H1 (cell line): ENCODE measurements at regions not wholly inside any gene's neighbourhood (a gene's known extent, or its start where the extent isn't known, plus 50 kb on each side); places are given as distances from the start of the nearest gene placed in this dataset.

Experiments
- CTCF ChIA-PET: fragments of 300-600 bp; sonication (Branson Sonifier 250); formaldehyde crosslinking; loops from one replicate; lab custom pipeline; 2021; ENCODE audit not compliant: partially characterized antibody; lab: Charles Lee
- POLR2A ChIA-PET: fragments of 300-600 bp; sonication (Branson Sonifier 250); formaldehyde crosslinking; loops from one replicate; lab custom pipeline; 2021; ENCODE audit warnings: inconsistent platforms; ENCODE audit not compliant: partially characterized antibody; lab: Charles Lee
- DNase-seq, 2 experiments: peaks; one replicate each; pipeline versions ENCODE4 v3.0.0 to v3.0.0-alpha.2; 2010 to 2022; ENCODE audit warnings: low spot score in 2 of 2, low read depth in 1 of 2, mixed read lengths in 1 of 2
- FAIRE-seq: peaks from 2 replicates; lab custom pipeline; 2011; peaks lifted over from hg19 to GRCh38; lab: Jason Lieb, UNC
- H2AFZ ChIP-seq: 2 replicates; pipeline ENCODE4 v1.8.1; 2012; ENCODE audit warnings: low read length, inconsistent platforms
- H2AK5ac ChIP-seq: 2 replicates; pipeline ENCODE4 v1.6.1; 2013; ENCODE audit warnings: low read depth, low read length
- H2BK120ac ChIP-seq: replicated peaks from 2 replicates; pipeline ENCODE3; 2013; ENCODE audit warnings: low read depth, low read length, inconsistent platforms
- H2BK12ac ChIP-seq: 2 replicates; pipeline ENCODE4 v1.6.1; 2013; ENCODE audit warnings: low read depth, low read length
- H2BK15ac ChIP-seq: 2 replicates; pipeline ENCODE4 v1.6.1; 2013; ENCODE audit warnings: low read length
- H2BK20ac ChIP-seq: 2 replicates; pipeline ENCODE4 v1.6.1; 2013; ENCODE audit warnings: low read length
- H2BK5ac ChIP-seq: 2 replicates; pipeline ENCODE4 v1.6.1; 2013; ENCODE audit warnings: low read depth, low read length
- H3K14ac ChIP-seq: 2 replicates; pipeline ENCODE4 v1.6.1; 2013; ENCODE audit warnings: inconsistent platforms; ENCODE audit not compliant: insufficient read length
- H3K18ac ChIP-seq: 2 replicates; pipeline ENCODE4 v1.6.1; 2013; ENCODE audit warnings: low read length; ENCODE audit errors: extremely low read depth
- H3K23ac ChIP-seq: 2 replicates; pipeline ENCODE4 v1.6.1; 2013; ENCODE audit warnings: inconsistent platforms; ENCODE audit not compliant: insufficient read length
- H3K23me2 ChIP-seq: 2 replicates; pipeline ENCODE4 v1.6.1; 2013; ENCODE audit warnings: low read depth, low read length
- H3K27ac ChIP-seq: 2 replicates; pipeline ENCODE4 v1.6.1; 2011; ENCODE audit warnings: low read depth, low read length, inconsistent platforms
- H3K27me3 ChIP-seq, 4 experiments: replicated peaks in 1 of 4; 1 replicate in 1 of 4; 2 replicates in 3 of 4; pipeline versions ENCODE4 v1.6.1 to v1.8.1; 2011 to 2013; ENCODE audit warnings: low read length in 3 of 4, mild to moderate bottlenecking in 3 of 4, inconsistent platforms in 2 of 4, mixed read lengths in 2 of 4, moderate library complexity in 1 of 4; ENCODE audit not compliant: control insufficient read depth in 3 of 4, insufficient read depth in 3 of 4; ENCODE audit errors: extremely low read depth in 1 of 4
- H3K36me3 ChIP-seq, 4 experiments: 2 replicates each; pipeline versions ENCODE4 v1.6.1 to v1.8.1; 2011 to 2013; ENCODE audit warnings: mild to moderate bottlenecking in 4 of 4, low read length in 3 of 4, moderate library complexity in 2 of 4, control low read depth in 1 of 4, inconsistent platforms in 1 of 4; ENCODE audit not compliant: insufficient read depth in 4 of 4, control insufficient read depth in 2 of 4
- H3K4ac ChIP-seq: replicated peaks from 2 replicates; pipeline ENCODE3; 2013; ENCODE audit warnings: low read length, low read depth, mixed read lengths, inconsistent platforms; ENCODE audit not compliant: insufficient read length
- H3K4me1 ChIP-seq, 4 experiments: replicated peaks in 1 of 4; 1 replicate in 1 of 4; 2 replicates in 3 of 4; pipeline versions ENCODE4 v1.6.1 to v1.8.1; 2011 to 2013; ENCODE audit warnings: low read length in 3 of 4, inconsistent platforms in 2 of 4, mixed read lengths in 1 of 4; ENCODE audit not compliant: insufficient read depth in 4 of 4, control insufficient read depth in 3 of 4
- H3K4me2 ChIP-seq, 2 experiments: 2 replicates each; pipeline versions ENCODE4 v1.6.1 to v1.8.1; 2011 to 2013; ENCODE audit warnings: low read depth in 2 of 2, low read length in 2 of 2, control low read depth in 1 of 2, inconsistent platforms in 1 of 2, mild to moderate bottlenecking in 1 of 2; ENCODE audit not compliant: insufficient read depth in 1 of 2
- H3K4me3 ChIP-seq, 4 experiments: fragments of 200-600, 300-600 bp in 1 of 4; sonication (generic), shearing (Covaris generic), sonication (Bioruptor Twin) in 1 of 4; 2 replicates each; pipeline versions ENCODE4 v1.5.1 to v1.8.1; 2011 to 2016; ENCODE audit warnings: low read length in 4 of 4, low read depth in 3 of 4, control low read depth in 2 of 4, inconsistent platforms in 2 of 4, mild to moderate bottlenecking in 2 of 4, mixed read lengths in 1 of 4, moderate library complexity in 1 of 4; ENCODE audit not compliant: insufficient read depth in 2 of 4; ENCODE audit errors: extremely low read depth in 1 of 4
- H3K56ac ChIP-seq: replicated peaks from 2 replicates; pipeline ENCODE3; 2013; ENCODE audit warnings: low read depth, mild to moderate bottlenecking, mixed read lengths, low read length, inconsistent platforms; ENCODE audit not compliant: insufficient read length
- H3K79me1 ChIP-seq: 2 replicates; pipeline ENCODE4 v1.6.1; 2013; ENCODE audit warnings: low read depth, low read length, control low read depth
- H3K79me2 ChIP-seq, 2 experiments: 2 replicates each; pipeline versions ENCODE4 v1.6.1 to v1.8.1; 2012 to 2013; ENCODE audit warnings: low read length in 2 of 2, mild to moderate bottlenecking in 2 of 2, inconsistent platforms in 1 of 2; ENCODE audit not compliant: insufficient read depth in 2 of 2, control insufficient read depth in 1 of 2
- H3K9ac ChIP-seq, 4 experiments: replicated peaks in 1 of 4; 1 replicate in 1 of 4; 2 replicates in 3 of 4; pipeline versions ENCODE4 v1.6.1 to v1.8.1; 2011 to 2013; ENCODE audit warnings: low read depth in 3 of 4, low read length in 3 of 4, control low read depth in 2 of 4, mild to moderate bottlenecking in 2 of 4, moderate library complexity in 2 of 4, inconsistent platforms in 1 of 4; ENCODE audit errors: extremely low read depth in 1 of 4
- H3K9me3 ChIP-seq, 2 experiments: 2 replicates each; pipeline versions ENCODE4 v1.6.1 to v1.8.1; 2012 to 2013; ENCODE audit warnings: mild to moderate bottlenecking in 2 of 2, moderate library complexity in 2 of 2, control low read depth in 1 of 2, inconsistent platforms in 1 of 2, low read depth in 1 of 2, low read length in 1 of 2, mixed read lengths in 1 of 2; ENCODE audit not compliant: insufficient read depth in 2 of 2
- H4K20me1 ChIP-seq, 2 experiments: replicated peaks in 1 of 2; 2 replicates each; pipeline versions ENCODE3 to v1.8.1; 2011 to 2013; ENCODE audit warnings: inconsistent platforms in 2 of 2, low read length in 2 of 2, mild to moderate bottlenecking in 1 of 2; ENCODE audit not compliant: insufficient read depth in 2 of 2, control insufficient read depth in 1 of 2
- H4K5ac ChIP-seq: 2 replicates; pipeline ENCODE4 v1.6.1; 2013; ENCODE audit warnings: low read length, low read depth, mixed read lengths, inconsistent platforms; ENCODE audit not compliant: insufficient read length
- H4K8ac ChIP-seq: 2 replicates; pipeline ENCODE4 v1.8.0; 2013; ENCODE audit warnings: mild to moderate bottlenecking, moderate library complexity, low read length, inconsistent platforms; ENCODE audit not compliant: insufficient read depth; ENCODE audit errors: extremely low read depth
- H4K91ac ChIP-seq: replicated peaks from 2 replicates; pipeline ENCODE3; 2013; ENCODE audit warnings: low read length, mixed read lengths, inconsistent platforms; ENCODE audit not compliant: insufficient read length
- BCL11A ChIP-seq, 2 experiments: IDR thresholded peaks; one replicate each; pipeline ENCODE4 v1.6.1; 2011; ENCODE audit warnings: low read depth in 2 of 2, low read length in 2 of 2, mild to moderate bottlenecking in 2 of 2
- CBX8 ChIP-seq: fragments of 300-800, 300-1000 bp; sonication (generic); IDR thresholded peaks from 2 replicates; pipeline ENCODE4 v1.7.1; 2016; ENCODE audit warnings: low read depth, low read length, borderline replicate concordance
- GTF2F1 ChIP-seq: IDR thresholded peaks from 2 replicates; pipeline ENCODE4 v1.6.1; 2012; ENCODE audit warnings: low read depth, low read length, improper control_type of control experiment, borderline replicate concordance
- JUN ChIP-seq: IDR thresholded peaks from 2 replicates; pipeline ENCODE4 v1.6.1; 2011; ENCODE audit warnings: low read depth, mild to moderate bottlenecking, improper control_type of control experiment, low read length
- NANOG ChIP-seq: IDR thresholded peaks from 2 replicates; pipeline ENCODE4 v1.6.1; 2011; ENCODE audit warnings: low read length, low read depth, mild to moderate bottlenecking, inconsistent platforms; ENCODE audit not compliant: insufficient read depth, poor library complexity, severe bottlenecking
- NRF1 ChIP-seq: IDR thresholded peaks from 2 replicates; pipeline ENCODE4 v1.6.1; 2011; ENCODE audit warnings: mild to moderate bottlenecking, low read depth, low read length, improper control_type of control experiment
- RNF2 ChIP-seq: fragments of 200-900, 300-1000 bp; sonication (generic); IDR thresholded peaks from 2 replicates; pipeline ENCODE4 v1.7.1; 2016; ENCODE audit warnings: borderline replicate concordance, low read depth, mild to moderate bottlenecking, antibody characterized with exemption, low read length; ENCODE audit not compliant: poor library complexity, severe bottlenecking; ENCODE audit errors: missing control alignments
- SAP30 ChIP-seq: fragments of 300-600 bp; sonication (generic); IDR thresholded peaks from 2 replicates; pipeline ENCODE4 v1.7.1; 2012; ENCODE audit warnings: low read length, moderate library complexity, mild to moderate bottlenecking, inconsistent platforms; ENCODE audit not compliant: insufficient read depth, insufficient replicate concordance
- SP4 ChIP-seq: IDR thresholded peaks from 2 replicates; pipeline ENCODE4 v1.6.1; 2012; ENCODE audit warnings: low read length, inconsistent platforms
- SRF ChIP-seq: IDR thresholded peaks from 2 replicates; pipeline ENCODE4 v1.6.1; 2011; ENCODE audit warnings: mild to moderate bottlenecking, low read depth, low read length, moderate library complexity
- WGBS, 2 experiments: shearing (Covaris generic) in 1 of 2; methylation state at CpG; one replicate each; pipeline versions ENCODE4 v1.1.6 to v1.1.7; 2013 to 2015; ENCODE audit warnings: low lambda C conversion rate in 2 of 2, mixed read lengths in 2 of 2, inconsistent platforms in 1 of 2, low coverage in 1 of 2, missing lambda C conversion rate in 1 of 2; ENCODE audit not compliant: insufficient replicate concordance in 2 of 2, insufficient coverage in 1 of 2, insufficient read length in 1 of 2; ENCODE audit errors: extremely low coverage in 1 of 2, missing lambda C conversion rate in 1 of 2; 5-methylcytosine and 5-hydroxymethylcytosine counted together
- TF ChIP-seq, protein P1 (sequence below): IDR thresholded peaks from 2 replicates; pipeline ENCODE4 v1.6.1; 2012; ENCODE audit warnings: inconsistent platforms

DNA sequence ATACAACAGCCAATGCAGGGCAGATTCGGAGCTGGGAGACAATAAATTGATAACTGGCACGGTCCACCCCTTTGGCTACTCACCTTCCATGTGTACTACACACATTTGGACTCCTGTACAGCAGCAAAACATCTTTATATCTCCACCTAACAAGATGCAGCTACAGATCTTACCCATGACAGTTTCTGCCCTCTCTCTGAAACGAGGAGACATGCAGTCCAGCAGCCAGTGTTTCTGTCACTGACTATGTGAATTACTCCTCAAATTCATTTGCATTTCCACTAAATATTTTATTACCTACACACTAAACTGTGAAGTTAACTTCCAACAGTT lies 58.7 kb upstream of the BEGAIN start:
- Histone ChIP-seq H3K14ac (no peak overlapping the region), H3K27ac (no peak overlapping the region), H4K5ac (no peak overlapping the region), H3K9me3 (no peaks in the 10 kb centered on the region), H2AK5ac (no peak overlapping the region), H3K23me2 (no peaks in the 10 kb centered on the region), H3K4me2 (no peak overlapping the region), H3K4ac (no peak overlapping the region), H2BK20ac (no peak overlapping the region), H4K91ac (no peak overlapping the region), H3K4me1 (peaks cover 0 to 7% (median 6%) of the 10 kb centered on the region in 4 experiments; a peak in 5 of 7 replicates), H2BK15ac (no peak overlapping the region), H3K79me2 (no peaks in the 10 kb centered on the region), H4K20me1 (no peaks in the 10 kb centered on the region), H2AFZ (no peak overlapping the region), H3K56ac (no peak overlapping the region)
- WGBS, 2 experiments: 51% methylated on average over 3 of the region's 3 CpGs; no CpG with 5 or more reads in 1 of the 2 experiments
- DNase-seq (no peak), FAIRE-seq (no peak)
- ChIA-PET CTCF (interaction anchor here (0.5 to 7.1 kb wide), 73 partner anchors 9 to 1102 kb away, joined by 3 to 91 read pairs (median 5); no protein-coding TSS in a partner anchor), POLR2A (interaction anchor here (1.0 kb wide), 2 partner anchors 121 to 269 kb away, joined by 3 to 4 read pairs; no protein-coding TSS in a partner anchor)
- TF ChIP-seq RNF2 (no peak), SRF (no peak), BCL11A (IDR thresholded peaks at IDR 0.05; ENCODE audit: low read depth in 2 of 2, low read length in 2 of 2) (no peak), SAP30 (no peak), NRF1 (no peak), GTF2F1 (no peak), SP4 (no peak), JUN (no peak), NANOG (no peak), CBX8 (no peak)
- TF ChIP-seq, protein P1, sequence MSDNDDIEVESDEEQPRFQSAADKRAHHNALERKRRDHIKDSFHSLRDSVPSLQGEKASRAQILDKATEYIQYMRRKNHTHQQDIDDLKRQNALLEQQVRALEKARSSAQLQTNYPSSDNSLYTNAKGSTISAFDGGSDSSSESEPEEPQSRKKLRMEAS: no peak
- TF ChIP-seq, all 59 proteins: peak for 0
- H2BK5ac ChIP-seq: no peak overlapping the region
- H2BK120ac ChIP-seq: no peak overlapping the region
- no peak overlapping the region for H2BK12ac ChIP-seq
- no peak overlapping the region for H3K4me3 ChIP-seq
- no peaks in the 10 kb centered on the region for H3K36me3 ChIP-seq
- H3K9ac ChIP-seq: no peak overlapping the region
- no peaks in the 10 kb centered on the region for H3K79me1 ChIP-seq
- H4K8ac ChIP-seq: no peak overlapping the region
- H3K23ac ChIP-seq: no peak overlapping the region
- no peaks in the 10 kb centered on the region; a peak in 1 of 7 replicates for H3K27me3 ChIP-seq
- no peak overlapping the region for H3K18ac ChIP-seq
